ENCODE measurements at regions not wholly inside any gene's neighbourhood (a gene's known extent, or its start where the extent isn't known, plus 50 kb on each side); places are given as distances from the start of the nearest gene placed in this dataset.

DNA sequence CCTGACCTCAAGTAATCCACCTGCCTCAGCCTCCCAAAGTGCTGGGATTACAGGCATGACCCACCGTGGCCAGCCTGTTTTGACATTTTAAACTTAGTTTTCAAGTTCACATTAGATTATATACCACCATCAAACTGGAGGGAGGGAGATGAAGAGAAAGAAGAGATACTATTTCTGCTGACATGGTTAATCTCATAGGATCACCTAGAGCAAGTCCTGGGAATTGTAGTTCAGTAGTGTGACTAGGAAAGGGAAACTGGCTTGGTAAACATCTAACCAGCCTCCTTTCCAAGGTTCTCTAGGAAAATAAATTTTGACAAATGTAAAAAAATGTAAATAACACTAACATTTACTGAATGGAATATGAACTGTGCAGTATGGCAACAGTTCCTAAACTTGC is 120.5 kb upstream of the ASCC3 start:
- TF ChIP-seq EZH2 (IDR thresholded peaks at IDR 0.05; ENCODE audit: insufficient read depth, poor library complexity, severe bottlenecking) (no peak), EZH2phosphoT487 (IDR thresholded peaks at IDR 0.05; ENCODE audit: insufficient read depth, low read depth) (no peak)

All from GM23248 (cell line).